GM23338 (cell line): ENCODE measurements at regions not wholly inside any gene's neighbourhood (a gene's known extent, or its start where the extent isn't known, plus 50 kb on each side); places are given as distances from the start of the nearest gene placed in this dataset.

ENCODE experiments used
- ATAC-seq: fragments of 200-7000 bp; cut with Tn5 transposase; 3 replicates; pipeline ENCODE4 v1.9.1; 2020
- DNase-seq: peaks from one replicate; pipeline ENCODE4 v3.0.0-alpha.2; 2015; ENCODE audit warnings: low spot score
- H2AFZ ChIP-seq: fragments of 200-600 bp; sonication (generic); 2 replicates; pipeline ENCODE4 v1.8.0; 2016; ENCODE audit warnings: antibody characterized with exemption, mild to moderate bottlenecking, moderate library complexity
- H3F3A ChIP-seq: fragments of 200-600 bp; sonication (generic); replicated peaks from 2 replicates; pipeline ENCODE4 v1.8.0; 2017; ENCODE audit warnings: antibody characterized with exemption, mixed run types, low read depth
- H3K27ac ChIP-seq: fragments of 200-600 bp; sonication (generic); 2 replicates; pipeline ENCODE4 v1.6.1; 2016; ENCODE audit warnings: low read depth
- H3K27me3 ChIP-seq: fragments of 200-600 bp; sonication (generic); 2 replicates; pipeline ENCODE4 v1.8.0; 2016; ENCODE audit warnings: mild to moderate bottlenecking, mixed run types, moderate library complexity; ENCODE audit not compliant: insufficient read depth
- H3K36me3 ChIP-seq: fragments of 200-600 bp; sonication (generic); 2 replicates; pipeline ENCODE4 v1.8.0; 2016; ENCODE audit warnings: mild to moderate bottlenecking; ENCODE audit not compliant: insufficient read depth
- H3K4me1 ChIP-seq: fragments of 200-600 bp; sonication (generic); 2 replicates; pipeline ENCODE4 v1.8.0; 2016; ENCODE audit warnings: mild to moderate bottlenecking, moderate library complexity; ENCODE audit not compliant: insufficient read depth
- H3K4me2 ChIP-seq: fragments of 200-600 bp; sonication (generic); 2 replicates; pipeline ENCODE4 v1.7.1; 2017; ENCODE audit warnings: mixed run types
- H3K4me3 ChIP-seq: fragments of 200-600 bp; sonication (generic); 2 replicates; pipeline ENCODE4 v1.6.1; 2016; ENCODE audit warnings: mixed run types
- H3K79me2 ChIP-seq: fragments of 200-600 bp; sonication (generic); replicated peaks from 2 replicates; pipeline ENCODE4 v1.8.0; 2017; ENCODE audit warnings: mild to moderate bottlenecking; ENCODE audit not compliant: insufficient read depth
- H3K9me2 ChIP-seq: fragments of 200-600 bp; sonication (generic); 2 replicates; pipeline ENCODE4 v1.8.0; 2017; ENCODE audit not compliant: insufficient read depth
- H4K20me1 ChIP-seq: fragments of 200-600 bp; sonication (generic); replicated peaks from 2 replicates; pipeline ENCODE4 v1.8.0; 2017; ENCODE audit warnings: mild to moderate bottlenecking; ENCODE audit not compliant: insufficient read depth
- H3K27ac Mint-ChIP-seq: 2 replicates; pipeline ENCODE4 v1.8.0; 2020; ENCODE audit warnings: inconsistent platforms, mild to moderate bottlenecking, moderate library complexity, mixed read lengths
- H3K27me3 Mint-ChIP-seq: 3 replicates; pipeline ENCODE4 v1.8.0; 2022; ENCODE audit warnings: low read depth, mild to moderate bottlenecking, moderate library complexity, mixed read lengths, inconsistent platforms; ENCODE audit not compliant: insufficient read depth, poor library complexity
- H3K36me3 Mint-ChIP-seq: 3 replicates; pipeline ENCODE4 v1.8.0; 2021; ENCODE audit warnings: low read depth, mild to moderate bottlenecking, inconsistent platforms, moderate library complexity, mixed read lengths
- H3K4me1 Mint-ChIP-seq: 3 replicates; pipeline ENCODE4 v1.8.0; 2020; ENCODE audit warnings: mild to moderate bottlenecking, inconsistent platforms, mixed read lengths
- H3K4me3 Mint-ChIP-seq: 3 replicates; pipeline ENCODE4 v1.8.0; 2021; ENCODE audit warnings: moderate library complexity, mild to moderate bottlenecking, inconsistent platforms, mixed read lengths
- H3K9me3 Mint-ChIP-seq: 3 replicates; pipeline ENCODE4 v1.8.0; 2020; ENCODE audit warnings: moderate library complexity, mild to moderate bottlenecking, inconsistent platforms, mixed read lengths
- CREB1 ChIP-seq: fragments of 250-450 bp; sonication (Bioruptor Pico); IDR thresholded peaks from 2 replicates; pipeline ENCODE4 v1.5.0; 2020; ENCODE audit warnings: low read depth, mild to moderate bottlenecking, moderate library complexity
- EZH2 ChIP-seq: fragments of 200-600 bp; sonication (generic); IDR thresholded peaks from one replicate; pipeline ENCODE4 v1.8.0; 2017; ENCODE audit warnings: antibody characterized with exemption, mild to moderate bottlenecking, low read depth; ENCODE audit not compliant: unreplicated experiment
- EZH2phosphoT487 ChIP-seq: fragments of 200-600 bp; sonication (generic); IDR thresholded peaks from one replicate; pipeline ENCODE4 v1.8.1; 2018; ENCODE audit warnings: antibody characterized with exemption; ENCODE audit not compliant: unreplicated experiment
- STAT1 ChIP-seq: IDR thresholded peaks from one replicate; pipeline ENCODE4 v1.6.1; 2016; ENCODE audit warnings: antibody characterized with exemption; ENCODE audit not compliant: unreplicated experiment
- TF ChIP-seq, protein P1 (sequence below): fragments of 250-450 bp; sonication (Bioruptor Pico); IDR thresholded peaks from 2 replicates; pipeline ENCODE4 v1.5.0; 2020; ENCODE audit warnings: mild to moderate bottlenecking, moderate library complexity
- TF ChIP-seq, protein P2 (sequence below): IDR thresholded peaks from one replicate; pipeline ENCODE4 v1.6.1; 2018; ENCODE audit warnings: antibody characterized with exemption; ENCODE audit not compliant: unreplicated experiment
- TF ChIP-seq, protein P3 (sequence below): IDR thresholded peaks from 2 replicates; pipeline ENCODE4 v1.6.1; 2016; ENCODE audit warnings: antibody characterized with exemption
- TF ChIP-seq, protein P4 (sequence below), 2 experiments: fragments of 200-600 bp in 1 of 2; sonication (generic) in 1 of 2; conservative IDR thresholded peaks; 2 replicates each; pipeline versions ENCODE4 v1.5.1 to v1.6.1; 2016 to 2017; ENCODE audit warnings: antibody characterized with exemption in 2 of 2, low read depth in 2 of 2, mild to moderate bottlenecking in 2 of 2, moderate library complexity in 1 of 2

DNA sequence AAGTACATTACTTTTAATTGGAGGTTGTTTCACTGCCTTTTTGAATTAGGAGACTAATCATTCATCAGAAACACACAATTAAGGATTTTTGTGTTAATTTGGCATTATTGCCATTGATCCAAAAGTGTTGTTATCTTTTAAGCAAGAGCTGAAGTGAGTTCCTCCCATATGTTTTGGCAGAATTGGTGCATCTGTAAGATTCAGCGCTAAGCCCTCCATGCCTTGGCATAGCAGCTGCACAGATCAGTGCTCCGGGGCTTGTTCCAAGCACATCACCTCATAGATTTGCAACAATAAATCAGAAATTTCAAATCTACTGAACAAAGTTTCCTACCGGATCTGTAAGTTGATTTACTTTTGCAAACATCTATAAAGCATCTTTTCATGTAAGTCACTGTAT is 106.8 kb upstream of the PHACTR1 start (continued):
- TF ChIP-seq, protein P1, sequence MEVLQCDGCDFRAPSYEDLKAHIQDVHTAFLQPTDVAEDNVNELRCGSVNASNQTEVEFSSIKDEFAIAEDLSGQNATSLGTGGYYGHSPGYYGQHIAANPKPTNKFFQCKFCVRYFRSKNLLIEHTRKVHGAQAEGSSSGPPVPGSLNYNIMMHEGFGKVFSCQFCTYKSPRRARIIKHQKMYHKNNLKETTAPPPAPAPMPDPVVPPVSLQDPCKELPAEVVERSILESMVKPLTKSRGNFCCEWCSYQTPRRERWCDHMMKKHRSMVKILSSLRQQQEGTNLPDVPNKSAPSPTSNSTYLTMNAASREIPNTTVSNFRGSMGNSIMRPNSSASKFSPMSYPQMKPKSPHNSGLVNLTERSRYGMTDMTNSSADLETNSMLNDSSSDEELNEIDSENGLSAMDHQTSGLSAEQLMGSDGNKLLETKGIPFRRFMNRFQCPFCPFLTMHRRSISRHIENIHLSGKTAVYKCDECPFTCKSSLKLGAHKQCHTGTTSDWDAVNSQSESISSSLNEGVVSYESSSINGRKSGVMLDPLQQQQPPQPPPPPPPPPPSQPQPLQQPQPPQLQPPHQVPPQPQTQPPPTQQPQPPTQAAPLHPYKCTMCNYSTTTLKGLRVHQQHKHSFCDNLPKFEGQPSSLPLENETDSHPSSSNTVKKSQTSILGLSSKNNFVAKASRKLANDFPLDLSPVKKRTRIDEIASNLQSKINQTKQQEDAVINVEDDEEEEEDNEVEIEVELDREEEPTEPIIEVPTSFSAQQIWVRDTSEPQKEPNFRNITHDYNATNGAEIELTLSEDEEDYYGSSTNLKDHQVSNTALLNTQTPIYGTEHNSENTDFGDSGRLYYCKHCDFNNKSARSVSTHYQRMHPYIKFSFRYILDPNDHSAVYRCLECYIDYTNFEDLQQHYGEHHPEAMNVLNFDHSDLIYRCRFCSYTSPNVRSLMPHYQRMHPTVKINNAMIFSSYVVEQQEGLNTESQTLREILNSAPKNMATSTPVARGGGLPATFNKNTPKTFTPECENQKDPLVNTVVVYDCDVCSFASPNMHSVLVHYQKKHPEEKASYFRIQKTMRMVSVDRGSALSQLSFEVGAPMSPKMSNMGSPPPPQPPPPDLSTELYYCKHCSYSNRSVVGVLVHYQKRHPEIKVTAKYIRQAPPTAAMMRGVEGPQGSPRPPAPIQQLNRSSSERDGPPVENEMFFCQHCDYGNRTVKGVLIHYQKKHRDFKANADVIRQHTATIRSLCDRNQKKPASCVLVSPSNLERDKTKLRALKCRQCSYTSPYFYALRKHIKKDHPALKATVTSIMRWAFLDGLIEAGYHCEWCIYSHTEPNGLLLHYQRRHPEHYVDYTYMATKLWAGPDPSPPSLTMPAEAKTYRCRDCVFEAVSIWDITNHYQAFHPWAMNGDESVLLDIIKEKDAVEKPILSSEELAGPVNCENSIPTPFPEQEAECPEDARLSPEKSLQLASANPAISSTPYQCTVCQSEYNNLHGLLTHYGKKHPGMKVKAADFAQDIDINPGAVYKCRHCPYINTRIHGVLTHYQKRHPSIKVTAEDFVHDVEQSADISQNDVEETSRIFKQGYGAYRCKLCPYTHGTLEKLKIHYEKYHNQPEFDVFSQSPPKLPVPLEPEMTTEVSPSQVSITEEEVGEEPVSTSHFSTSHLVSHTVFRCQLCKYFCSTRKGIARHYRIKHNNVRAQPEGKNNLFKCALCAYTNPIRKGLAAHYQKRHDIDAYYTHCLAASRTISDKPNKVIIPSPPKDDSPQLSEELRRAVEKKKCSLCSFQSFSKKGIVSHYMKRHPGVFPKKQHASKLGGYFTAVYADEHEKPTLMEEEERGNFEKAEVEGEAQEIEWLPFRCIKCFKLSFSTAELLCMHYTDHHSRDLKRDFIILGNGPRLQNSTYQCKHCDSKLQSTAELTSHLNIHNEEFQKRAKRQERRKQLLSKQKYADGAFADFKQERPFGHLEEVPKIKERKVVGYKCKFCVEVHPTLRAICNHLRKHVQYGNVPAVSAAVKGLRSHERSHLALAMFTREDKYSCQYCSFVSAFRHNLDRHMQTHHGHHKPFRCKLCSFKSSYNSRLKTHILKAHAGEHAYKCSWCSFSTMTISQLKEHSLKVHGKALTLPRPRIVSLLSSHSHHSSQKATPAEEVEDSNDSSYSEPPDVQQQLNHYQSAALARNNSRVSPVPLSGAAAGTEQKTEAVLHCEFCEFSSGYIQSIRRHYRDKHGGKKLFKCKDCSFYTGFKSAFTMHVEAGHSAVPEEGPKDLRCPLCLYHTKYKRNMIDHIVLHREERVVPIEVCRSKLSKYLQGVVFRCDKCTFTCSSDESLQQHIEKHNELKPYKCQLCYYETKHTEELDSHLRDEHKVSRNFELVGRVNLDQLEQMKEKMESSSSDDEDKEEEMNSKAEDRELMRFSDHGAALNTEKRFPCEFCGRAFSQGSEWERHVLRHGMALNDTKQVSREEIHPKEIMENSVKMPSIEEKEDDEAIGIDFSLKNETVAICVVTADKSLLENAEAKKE (CRISPR knock-in tag): no peak
- TF ChIP-seq CREB1 (CRISPR knock-in tag) (no peak), EZH2 (no peak)

DNA sequence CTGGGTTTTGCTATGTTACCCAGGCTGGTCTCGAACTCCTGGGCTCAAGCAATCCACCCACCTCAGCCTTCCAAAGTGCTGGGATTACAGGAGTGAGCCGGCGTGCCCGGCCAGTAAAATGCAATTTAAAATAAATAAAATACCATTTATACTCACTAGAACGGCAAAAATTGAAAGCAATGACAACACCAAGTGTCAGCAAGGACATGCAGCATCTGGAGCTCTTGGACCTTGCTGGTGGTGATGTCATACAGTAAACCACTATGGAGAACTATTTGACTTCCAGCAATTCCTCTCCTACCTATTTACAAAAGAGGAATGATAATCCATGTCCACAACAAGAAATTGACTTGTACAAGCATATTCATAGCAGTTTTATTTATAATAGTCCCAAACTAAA is 105.7 kb upstream of the PHACTR1 start:
- Histone ChIP-seq H2AFZ (no peak overlapping the region), H3F3A (no peaks in the 10 kb centered on the region), H3K27ac (no peak overlapping the region), H3K4me3 (no peak overlapping the region), H4K20me1 (no peaks in the 10 kb centered on the region), H3K36me3 (no peaks in the 10 kb centered on the region), H3K4me1 (peaks cover 12% of the 10 kb centered on the region), H3K27me3 (no peaks in the 10 kb centered on the region), H3K9me2 (no peaks in the 10 kb centered on the region), H3K4me2 (no peak overlapping the region), H3K79me2 (no peaks in the 10 kb centered on the region)
- Mint-ChIP-seq H3K4me1 (peaks cover 9% of the 10 kb centered on the region; the same call in 2 of the 3 replicates), H3K27ac (no peak overlapping the region), H3K27me3 (no peaks in the 10 kb centered on the region), H3K36me3 (no peaks in the 10 kb centered on the region), H3K4me3 (no peak overlapping the region), H3K9me3 (no peaks in the 10 kb centered on the region)
- ATAC-seq: no peak
- no peak for TF ChIP-seq CREB1 (CRISPR knock-in tag)
- no peak for TF ChIP-seq EZH2phosphoT487
- DNase-seq: no peak

DNA sequence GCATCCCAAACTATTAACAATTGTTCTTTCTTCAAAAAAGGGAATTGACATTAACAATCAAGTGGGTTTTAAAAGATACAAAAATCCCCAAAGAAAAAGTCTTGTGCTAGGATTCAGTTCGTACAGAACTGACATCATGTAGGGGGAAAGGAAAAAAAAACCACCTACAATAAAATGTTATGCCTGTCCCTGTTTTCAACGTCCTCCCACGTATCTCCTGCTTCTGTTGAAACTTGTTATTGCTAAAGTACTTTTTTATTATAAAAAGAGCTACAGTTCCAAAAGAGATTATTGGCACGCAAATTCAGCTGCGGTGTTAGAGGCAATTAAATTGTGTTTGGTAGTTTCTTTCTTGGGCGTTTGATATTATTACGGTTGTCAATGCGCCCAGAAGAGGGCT is 102.8 kb upstream of the PHACTR1 start:
- Mint-ChIP-seq H3K27ac (no peak overlapping the region), H3K27me3 (no peaks in the 10 kb centered on the region), H3K4me3 (no peak overlapping the region), H3K9me3 (no peaks in the 10 kb centered on the region), H3K36me3 (no peaks in the 10 kb centered on the region), H3K4me1 (peaks cover 6% of the 10 kb centered on the region; the same call in 2 of the 3 replicates)
- DNase-seq: no peak
- no peak for ATAC-seq
- Histone ChIP-seq H3K79me2 (no peaks in the 10 kb centered on the region), H3K36me3 (no peaks in the 10 kb centered on the region), H3K9me2 (no peaks in the 10 kb centered on the region), H2AFZ (no peak overlapping the region), H3K4me3 (no peak overlapping the region), H3F3A (no peaks in the 10 kb centered on the region), H3K27me3 (no peaks in the 10 kb centered on the region), H3K27ac (no peak overlapping the region), H3K4me2 (no peak overlapping the region), H3K4me1 (peaks cover 9% of the 10 kb centered on the region), H4K20me1 (no peaks in the 10 kb centered on the region)
- TF ChIP-seq, protein P2, sequence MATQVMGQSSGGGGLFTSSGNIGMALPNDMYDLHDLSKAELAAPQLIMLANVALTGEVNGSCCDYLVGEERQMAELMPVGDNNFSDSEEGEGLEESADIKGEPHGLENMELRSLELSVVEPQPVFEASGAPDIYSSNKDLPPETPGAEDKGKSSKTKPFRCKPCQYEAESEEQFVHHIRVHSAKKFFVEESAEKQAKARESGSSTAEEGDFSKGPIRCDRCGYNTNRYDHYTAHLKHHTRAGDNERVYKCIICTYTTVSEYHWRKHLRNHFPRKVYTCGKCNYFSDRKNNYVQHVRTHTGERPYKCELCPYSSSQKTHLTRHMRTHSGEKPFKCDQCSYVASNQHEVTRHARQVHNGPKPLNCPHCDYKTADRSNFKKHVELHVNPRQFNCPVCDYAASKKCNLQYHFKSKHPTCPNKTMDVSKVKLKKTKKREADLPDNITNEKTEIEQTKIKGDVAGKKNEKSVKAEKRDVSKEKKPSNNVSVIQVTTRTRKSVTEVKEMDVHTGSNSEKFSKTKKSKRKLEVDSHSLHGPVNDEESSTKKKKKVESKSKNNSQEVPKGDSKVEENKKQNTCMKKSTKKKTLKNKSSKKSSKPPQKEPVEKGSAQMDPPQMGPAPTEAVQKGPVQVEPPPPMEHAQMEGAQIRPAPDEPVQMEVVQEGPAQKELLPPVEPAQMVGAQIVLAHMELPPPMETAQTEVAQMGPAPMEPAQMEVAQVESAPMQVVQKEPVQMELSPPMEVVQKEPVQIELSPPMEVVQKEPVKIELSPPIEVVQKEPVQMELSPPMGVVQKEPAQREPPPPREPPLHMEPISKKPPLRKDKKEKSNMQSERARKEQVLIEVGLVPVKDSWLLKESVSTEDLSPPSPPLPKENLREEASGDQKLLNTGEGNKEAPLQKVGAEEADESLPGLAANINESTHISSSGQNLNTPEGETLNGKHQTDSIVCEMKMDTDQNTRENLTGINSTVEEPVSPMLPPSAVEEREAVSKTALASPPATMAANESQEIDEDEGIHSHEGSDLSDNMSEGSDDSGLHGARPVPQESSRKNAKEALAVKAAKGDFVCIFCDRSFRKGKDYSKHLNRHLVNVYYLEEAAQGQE: no peak
- TF ChIP-seq, protein P3, sequence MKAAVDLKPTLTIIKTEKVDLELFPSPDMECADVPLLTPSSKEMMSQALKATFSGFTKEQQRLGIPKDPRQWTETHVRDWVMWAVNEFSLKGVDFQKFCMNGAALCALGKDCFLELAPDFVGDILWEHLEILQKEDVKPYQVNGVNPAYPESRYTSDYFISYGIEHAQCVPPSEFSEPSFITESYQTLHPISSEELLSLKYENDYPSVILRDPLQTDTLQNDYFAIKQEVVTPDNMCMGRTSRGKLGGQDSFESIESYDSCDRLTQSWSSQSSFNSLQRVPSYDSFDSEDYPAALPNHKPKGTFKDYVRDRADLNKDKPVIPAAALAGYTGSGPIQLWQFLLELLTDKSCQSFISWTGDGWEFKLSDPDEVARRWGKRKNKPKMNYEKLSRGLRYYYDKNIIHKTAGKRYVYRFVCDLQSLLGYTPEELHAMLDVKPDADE: no peak
- TF ChIP-seq STAT1: no peak
- TF ChIP-seq, protein P4, sequence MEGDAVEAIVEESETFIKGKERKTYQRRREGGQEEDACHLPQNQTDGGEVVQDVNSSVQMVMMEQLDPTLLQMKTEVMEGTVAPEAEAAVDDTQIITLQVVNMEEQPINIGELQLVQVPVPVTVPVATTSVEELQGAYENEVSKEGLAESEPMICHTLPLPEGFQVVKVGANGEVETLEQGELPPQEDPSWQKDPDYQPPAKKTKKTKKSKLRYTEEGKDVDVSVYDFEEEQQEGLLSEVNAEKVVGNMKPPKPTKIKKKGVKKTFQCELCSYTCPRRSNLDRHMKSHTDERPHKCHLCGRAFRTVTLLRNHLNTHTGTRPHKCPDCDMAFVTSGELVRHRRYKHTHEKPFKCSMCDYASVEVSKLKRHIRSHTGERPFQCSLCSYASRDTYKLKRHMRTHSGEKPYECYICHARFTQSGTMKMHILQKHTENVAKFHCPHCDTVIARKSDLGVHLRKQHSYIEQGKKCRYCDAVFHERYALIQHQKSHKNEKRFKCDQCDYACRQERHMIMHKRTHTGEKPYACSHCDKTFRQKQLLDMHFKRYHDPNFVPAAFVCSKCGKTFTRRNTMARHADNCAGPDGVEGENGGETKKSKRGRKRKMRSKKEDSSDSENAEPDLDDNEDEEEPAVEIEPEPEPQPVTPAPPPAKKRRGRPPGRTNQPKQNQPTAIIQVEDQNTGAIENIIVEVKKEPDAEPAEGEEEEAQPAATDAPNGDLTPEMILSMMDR (conservative IDR thresholded peaks at IDR 0.05; ENCODE audit: low read depth in 2 of 2): no peak
